Endodermal cell (in vitro differentiated cells): ENCODE measurements at regions not wholly inside any gene's neighbourhood (a gene's known extent, or its start where the extent isn't known, plus 50 kb on each side); places are given as distances from the start of the nearest gene placed in this dataset.

ENCODE experiments used
- DNase-seq: peaks from one replicate; pipeline ENCODE4 v3.0.0-alpha.2; 2017
- H3K27ac ChIP-seq: 2 replicates; pipeline ENCODE4 v1.5.1; 2013; ENCODE audit warnings: mild to moderate bottlenecking, low read depth, low read length, moderate library complexity
- H3K27me3 ChIP-seq: 2 replicates; pipeline ENCODE4 v1.6.1; 2013; ENCODE audit warnings: mild to moderate bottlenecking, low read length, moderate library complexity; ENCODE audit not compliant: insufficient read depth, control insufficient read depth, poor library complexity, severe bottlenecking
- H3K36me3 ChIP-seq: 2 replicates; pipeline ENCODE4 v1.7.0; 2013; ENCODE audit warnings: mild to moderate bottlenecking, low read length, moderate library complexity; ENCODE audit not compliant: control insufficient read depth, insufficient read depth
- H3K4me1 ChIP-seq: one replicate; pipeline ENCODE4 v1.7.0; 2013; ENCODE audit warnings: low read length; ENCODE audit not compliant: control insufficient read depth, insufficient read depth
- H3K4me3 ChIP-seq: 2 replicates; pipeline ENCODE4 v1.5.1; 2013; ENCODE audit warnings: mild to moderate bottlenecking, low read length, moderate library complexity
- H3K9ac ChIP-seq: 2 replicates; pipeline ENCODE4 v1.6.1; 2013; ENCODE audit warnings: mild to moderate bottlenecking, low read length, moderate library complexity; ENCODE audit not compliant: poor library complexity, severe bottlenecking; ENCODE audit errors: extremely low read depth
- H3K9me3 ChIP-seq: 2 replicates; pipeline ENCODE4 v1.6.1; 2013; ENCODE audit warnings: mild to moderate bottlenecking, low read length, moderate library complexity; ENCODE audit not compliant: control insufficient read depth
- H3K27ac Mint-ChIP-seq: 2 replicates; pipeline ENCODE4 v1.8.0; 2020; ENCODE audit warnings: mixed read lengths
- H3K27me3 Mint-ChIP-seq: 2 replicates; pipeline ENCODE4 v1.8.0; 2021; ENCODE audit warnings: mild to moderate bottlenecking, mixed read lengths; ENCODE audit not compliant: insufficient read depth
- H3K36me3 Mint-ChIP-seq: 2 replicates; pipeline ENCODE4 v1.8.0; 2020; ENCODE audit warnings: low read depth, mixed read lengths
- H3K4me1 Mint-ChIP-seq: 2 replicates; pipeline ENCODE4 v1.8.0; 2020; ENCODE audit warnings: mixed read lengths
- H3K4me3 Mint-ChIP-seq: 2 replicates; pipeline ENCODE4 v1.8.0; 2020; ENCODE audit warnings: mild to moderate bottlenecking, moderate library complexity, mixed read lengths
- H3K9me3 Mint-ChIP-seq: 2 replicates; pipeline ENCODE4 v1.8.0; 2020; ENCODE audit warnings: mild to moderate bottlenecking, mixed read lengths
- WGBS, 2 experiments: methylation state at CpG; one replicate each; pipeline versions ENCODE4 v1.1.5 to v1.1.7; 2013; ENCODE audit warnings: missing lambda C conversion rate in 2 of 2, mixed read lengths in 1 of 2; ENCODE audit not compliant: insufficient coverage in 1 of 2, insufficient read length in 1 of 2; 5-methylcytosine and 5-hydroxymethylcytosine counted together
- TF ChIP-seq, protein P1 (sequence below): fragments of 200-600 bp; sonication (generic); conservative IDR thresholded peaks from 2 replicates; pipeline ENCODE4 v1.5.0; 2021; ENCODE audit warnings: antibody characterized with exemption, mild to moderate bottlenecking

GRCh38 chr4:178689926-178690325, 1247.7 kb upstream of the AGA start:
- H3K9me3 ChIP-seq: no peaks in the 10 kb centered on the region
- Mint-ChIP-seq H3K9me3 (no peaks in the 10 kb centered on the region), H3K4me1 (peaks cover 7% of the 10 kb centered on the region), H3K4me3 (no peak overlapping the region), H3K36me3 (no peaks in the 10 kb centered on the region), H3K27me3 (no peaks in the 10 kb centered on the region), H3K27ac (no peak overlapping the region)
- H3K4me3 ChIP-seq: no peak overlapping the region
- H3K9ac ChIP-seq: no peak overlapping the region
- TF ChIP-seq, protein P1, sequence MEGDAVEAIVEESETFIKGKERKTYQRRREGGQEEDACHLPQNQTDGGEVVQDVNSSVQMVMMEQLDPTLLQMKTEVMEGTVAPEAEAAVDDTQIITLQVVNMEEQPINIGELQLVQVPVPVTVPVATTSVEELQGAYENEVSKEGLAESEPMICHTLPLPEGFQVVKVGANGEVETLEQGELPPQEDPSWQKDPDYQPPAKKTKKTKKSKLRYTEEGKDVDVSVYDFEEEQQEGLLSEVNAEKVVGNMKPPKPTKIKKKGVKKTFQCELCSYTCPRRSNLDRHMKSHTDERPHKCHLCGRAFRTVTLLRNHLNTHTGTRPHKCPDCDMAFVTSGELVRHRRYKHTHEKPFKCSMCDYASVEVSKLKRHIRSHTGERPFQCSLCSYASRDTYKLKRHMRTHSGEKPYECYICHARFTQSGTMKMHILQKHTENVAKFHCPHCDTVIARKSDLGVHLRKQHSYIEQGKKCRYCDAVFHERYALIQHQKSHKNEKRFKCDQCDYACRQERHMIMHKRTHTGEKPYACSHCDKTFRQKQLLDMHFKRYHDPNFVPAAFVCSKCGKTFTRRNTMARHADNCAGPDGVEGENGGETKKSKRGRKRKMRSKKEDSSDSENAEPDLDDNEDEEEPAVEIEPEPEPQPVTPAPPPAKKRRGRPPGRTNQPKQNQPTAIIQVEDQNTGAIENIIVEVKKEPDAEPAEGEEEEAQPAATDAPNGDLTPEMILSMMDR: no peak
- H3K27ac ChIP-seq: no peak overlapping the region
- H3K36me3 ChIP-seq: no peaks in the 10 kb centered on the region
- no peaks in the 10 kb centered on the region for H3K27me3 ChIP-seq
- H3K4me1 ChIP-seq: no peaks in the 10 kb centered on the region
- DNase-seq: no peak

GRCh38 chr4:178693816-178694215, 1251.6 kb upstream of the AGA start:
- Histone ChIP-seq H3K4me1 (no peaks in the 10 kb centered on the region), H3K36me3 (no peaks in the 10 kb centered on the region), H3K9ac (no peak overlapping the region), H3K4me3 (no peak overlapping the region), H3K27ac (no peak overlapping the region), H3K27me3 (no peaks in the 10 kb centered on the region), H3K9me3 (no peaks in the 10 kb centered on the region)
- H3K4me1 Mint-ChIP-seq: peaks cover 7% of the 10 kb centered on the region
- WGBS, 2 experiments: 88% methylated on average over 1 of the region's 1 CpG; no CpG with 5 or more reads in 1 of the 2 experiments
- H3K4me3 Mint-ChIP-seq: no peak overlapping the region
- no peaks in the 10 kb centered on the region for H3K36me3 Mint-ChIP-seq
- no peaks in the 10 kb centered on the region for H3K9me3 Mint-ChIP-seq
- no peaks in the 10 kb centered on the region for H3K27me3 Mint-ChIP-seq
- TF ChIP-seq, protein P1: no peak
- no peak for DNase-seq
- H3K27ac Mint-ChIP-seq: no peak overlapping the region

GRCh38 chr4:178696515-178696914, 1254.3 kb upstream of the AGA start:
- no peak overlapping the region for H3K27ac Mint-ChIP-seq
- H3K9me3 Mint-ChIP-seq: no peaks in the 10 kb centered on the region
- 81 to 83% methylated on average over 1 of the region's 3 CpGs for WGBS, 2 experiments

More at GRCh38 chr4:178696515-178696914, 1254.3 kb upstream of the AGA start:
- Histone ChIP-seq H3K9ac (no peak overlapping the region), H3K27me3 (no peaks in the 10 kb centered on the region), H3K4me1 (no peaks in the 10 kb centered on the region), H3K27ac (no peak overlapping the region), H3K4me3 (no peak overlapping the region), H3K9me3 (no peaks in the 10 kb centered on the region), H3K36me3 (no peaks in the 10 kb centered on the region)
- Mint-ChIP-seq H3K36me3 (no peaks in the 10 kb centered on the region), H3K4me1 (no peaks in the 10 kb centered on the region), H3K27me3 (no peaks in the 10 kb centered on the region), H3K4me3 (no peak overlapping the region)
- DNase-seq: no peak
- TF ChIP-seq, protein P1: no peak
